HS-27A (cell line): ENCODE measurements at regions not wholly inside any gene's neighbourhood (a gene's known extent, or its start where the extent isn't known, plus 50 kb on each side); places are given as distances from the start of the nearest gene placed in this dataset.
"Not testable (repeated sequence)": the region's sequence is repeated elsewhere in the genome, so short reads cannot be mapped to it uniquely, and the experiment has no call there.

ENCODE experiments used
- DNase-seq: peaks from one replicate; pipeline ENCODE4 v3.0.0-alpha.2; 2012; ENCODE audit warnings: low read depth, missing footprints

DNA sequence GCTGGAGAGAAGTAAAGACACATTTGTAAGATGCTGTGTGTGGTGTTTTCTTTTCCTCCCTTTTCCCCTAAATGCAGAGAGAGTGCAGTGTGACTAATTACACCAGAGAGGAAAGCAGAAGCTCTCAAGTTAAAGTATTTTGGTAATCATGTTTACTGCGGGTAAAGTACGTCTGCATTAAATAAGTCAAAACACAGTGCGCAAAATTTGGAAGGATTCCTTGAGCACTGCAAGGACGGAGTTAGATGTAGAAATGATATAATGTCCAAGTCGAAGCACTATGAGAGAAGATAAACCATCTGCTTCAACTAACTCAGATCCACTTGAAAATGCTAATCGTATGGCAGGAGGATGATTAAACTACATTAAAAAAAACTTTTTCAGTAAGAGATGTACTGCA lies 766.5 kb downstream of the RNF144A start:
- DNase-seq, result no peak

DNA sequence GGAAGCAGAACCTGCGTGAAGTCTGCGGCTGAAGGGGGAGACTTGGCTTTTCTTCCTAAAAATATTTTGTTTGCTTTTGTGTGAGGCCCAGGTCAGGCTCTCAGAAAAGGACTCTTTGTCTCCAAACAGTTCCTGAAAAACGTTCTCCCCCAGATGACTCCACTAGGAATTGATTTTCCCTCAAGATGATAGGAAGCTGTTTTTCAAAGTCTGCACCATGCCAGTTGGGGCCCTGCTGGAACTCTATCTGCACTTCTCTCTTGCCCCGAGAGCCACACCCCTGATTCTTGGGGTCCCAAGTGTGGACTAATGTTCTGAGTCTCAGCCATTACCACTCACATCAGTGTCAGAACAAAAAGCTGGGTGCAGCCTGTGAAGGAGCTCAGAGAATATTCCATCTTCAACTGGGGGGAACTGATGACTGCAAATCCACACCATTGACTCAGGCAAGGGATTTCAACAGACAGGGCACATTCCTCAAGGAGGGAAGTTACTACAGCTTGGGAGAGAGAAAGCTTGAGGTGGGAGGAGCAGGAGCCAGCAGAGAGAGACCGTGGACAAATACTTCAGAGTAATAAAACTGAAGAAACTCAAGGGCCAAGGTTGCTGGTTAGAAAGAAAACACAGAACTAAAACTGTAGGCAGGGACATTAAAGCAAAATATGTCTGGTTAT lies 768.3 kb downstream of the RNF144A start:
- DNase-seq, result no peak

DNA sequence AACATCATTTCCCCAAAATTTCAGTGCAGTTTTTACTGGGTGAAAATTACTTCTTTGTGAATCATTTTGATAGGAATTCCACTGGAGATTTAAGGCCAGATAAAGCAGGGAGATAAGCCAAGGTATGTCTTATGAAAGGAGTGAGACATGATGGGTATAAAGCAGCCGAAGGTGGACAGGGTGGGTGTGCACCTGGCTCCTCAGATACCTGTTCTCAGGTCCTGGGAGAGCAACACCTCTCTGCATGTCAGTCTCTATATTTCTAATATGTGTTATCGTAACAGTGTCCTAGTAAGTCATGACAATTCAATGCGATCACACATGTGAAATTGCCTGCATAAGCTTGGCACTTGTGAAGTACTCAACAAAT lies 768.8 kb downstream of the RNF144A start:
- DNase-seq, result no peak

DNA sequence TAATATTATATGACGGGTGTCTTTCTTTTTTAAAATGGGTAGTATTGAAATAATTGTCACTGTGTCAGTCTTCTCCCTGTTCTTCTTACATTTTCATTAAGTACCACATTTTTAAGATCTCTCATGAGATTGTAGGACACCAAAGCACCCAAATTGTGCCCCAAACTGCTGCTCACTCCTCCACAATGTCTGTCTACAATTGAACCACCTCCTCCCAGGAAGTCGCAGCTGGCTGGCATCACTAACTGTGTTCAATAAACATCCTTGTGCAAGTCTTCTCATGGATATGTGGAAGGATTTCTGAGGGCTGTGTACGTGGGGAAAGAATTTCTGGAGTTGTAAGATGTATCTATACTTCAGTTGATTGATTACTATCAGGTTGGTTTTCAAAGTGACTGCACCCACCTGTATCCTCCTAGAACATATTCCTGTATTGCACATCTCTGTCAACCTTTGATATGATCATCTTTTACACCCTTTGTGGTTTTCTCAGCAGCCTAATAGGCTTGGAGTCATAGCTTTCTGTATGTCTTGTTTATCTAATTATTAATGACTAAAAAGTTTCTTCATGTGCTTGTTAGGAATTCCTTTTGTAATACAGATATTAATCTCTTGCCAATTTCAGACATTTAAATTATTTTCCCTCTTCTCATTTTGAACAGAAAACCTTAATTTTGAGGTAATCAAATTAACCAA lies 774.9 kb downstream of the RNF144A start:
- DNase-seq, result no peak

DNA sequence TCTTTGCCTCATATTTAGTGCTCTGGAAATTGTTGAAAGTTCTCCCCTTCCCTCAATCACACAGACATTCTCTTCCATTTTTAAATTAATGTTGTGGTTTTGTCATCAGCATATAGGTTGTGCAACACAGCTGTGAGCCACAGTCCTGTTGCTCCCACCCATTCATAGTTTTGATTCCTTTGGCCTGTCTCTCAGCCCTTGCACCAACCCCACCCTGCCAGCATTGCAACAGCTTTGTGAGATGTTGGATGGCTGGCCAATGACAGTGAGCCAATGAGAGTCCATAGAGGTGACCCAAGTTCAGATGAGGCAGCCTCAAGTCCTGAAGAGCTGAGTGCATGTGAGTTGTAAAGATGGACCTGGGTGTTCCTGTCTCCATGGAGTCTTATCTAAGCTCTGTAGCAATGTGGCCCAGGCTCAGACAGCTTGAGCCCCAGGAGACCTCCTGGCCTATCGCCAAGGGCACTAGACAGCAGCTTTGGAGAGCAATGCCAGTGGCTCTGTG lies 775.5 kb downstream of the RNF144A start:
- DNase-seq, result no peak

DNA sequence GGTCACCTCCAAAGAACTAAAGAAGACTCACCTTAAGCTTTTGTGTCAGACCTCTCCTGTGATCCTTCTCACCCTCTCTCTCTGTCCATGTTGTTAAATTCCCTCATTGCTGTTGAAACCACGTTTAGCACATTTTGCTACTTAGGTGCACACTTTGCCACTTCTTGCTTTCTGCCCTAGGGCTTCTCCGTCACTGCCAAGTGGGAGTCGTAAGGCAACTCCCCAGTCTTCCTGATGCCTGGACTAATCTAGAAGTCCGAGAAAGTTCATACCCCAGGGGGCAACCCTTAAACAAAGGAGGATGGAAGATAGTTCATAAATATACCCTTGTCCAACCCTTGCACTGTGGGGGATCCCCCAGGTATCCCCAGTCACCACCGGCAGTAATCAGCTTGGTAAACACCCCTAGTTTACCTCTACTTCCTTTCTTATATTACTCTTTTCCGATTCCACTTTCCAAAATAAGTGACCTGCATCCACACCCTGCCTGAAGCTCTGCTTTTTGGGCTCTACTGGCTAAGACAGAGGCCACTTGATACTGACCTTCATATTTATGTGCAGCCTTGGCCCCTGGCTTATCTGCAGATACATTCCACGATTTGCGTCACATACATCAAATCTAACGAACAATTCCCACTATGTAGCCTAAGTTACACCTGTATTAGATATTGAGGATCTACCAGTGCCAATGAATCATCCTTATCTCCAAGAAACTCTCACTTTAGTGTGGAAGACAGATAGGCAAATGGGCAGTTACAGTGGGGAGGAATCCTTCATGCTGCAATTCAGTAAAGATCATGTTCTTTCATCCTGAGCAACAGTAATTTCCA lies 776.2 kb downstream of the RNF144A start:
- no peak for DNase-seq

DNA sequence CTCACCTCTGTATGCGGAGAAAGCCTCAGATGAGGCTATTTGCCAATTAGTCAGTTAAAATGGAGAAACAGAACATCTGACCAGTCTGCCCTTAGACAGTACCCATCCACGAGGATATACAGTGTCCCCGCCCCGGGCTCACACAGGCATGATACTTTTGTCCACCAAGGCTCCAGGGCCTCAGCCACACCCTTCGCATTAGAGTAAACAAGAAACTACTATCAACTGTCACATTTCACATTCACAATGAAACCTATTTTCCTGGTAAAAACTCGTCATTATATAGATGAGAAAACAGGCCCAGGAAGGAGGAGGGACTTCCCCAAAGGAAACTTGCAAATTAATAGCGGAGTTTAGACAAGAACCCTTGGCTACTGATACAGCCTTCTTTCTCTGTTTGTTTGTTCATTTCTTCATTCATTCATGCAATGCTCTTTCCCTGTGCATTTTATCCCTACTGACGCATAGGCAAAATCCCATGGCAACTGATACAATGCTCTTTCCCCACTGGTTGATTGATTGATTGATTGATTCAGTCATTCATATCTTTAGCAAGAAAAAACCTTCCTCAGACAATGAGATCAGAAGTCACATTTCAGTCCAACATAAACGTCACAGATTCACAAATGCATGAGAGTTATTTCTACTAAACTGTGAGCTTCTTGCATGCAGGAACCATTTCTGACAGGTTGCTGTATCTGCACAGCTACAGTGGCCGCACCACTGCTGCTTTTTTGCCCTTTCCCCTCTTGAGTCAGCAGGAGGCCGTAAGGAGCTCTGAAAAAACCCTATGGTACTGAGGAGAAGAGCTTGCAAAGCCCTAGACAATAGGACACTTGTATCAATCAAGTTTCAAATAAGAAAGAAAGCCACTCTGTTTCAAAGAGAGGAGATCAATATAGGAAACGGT lies 777.1 kb downstream of the RNF144A start:
- DNase-seq, result no peak

DNA sequence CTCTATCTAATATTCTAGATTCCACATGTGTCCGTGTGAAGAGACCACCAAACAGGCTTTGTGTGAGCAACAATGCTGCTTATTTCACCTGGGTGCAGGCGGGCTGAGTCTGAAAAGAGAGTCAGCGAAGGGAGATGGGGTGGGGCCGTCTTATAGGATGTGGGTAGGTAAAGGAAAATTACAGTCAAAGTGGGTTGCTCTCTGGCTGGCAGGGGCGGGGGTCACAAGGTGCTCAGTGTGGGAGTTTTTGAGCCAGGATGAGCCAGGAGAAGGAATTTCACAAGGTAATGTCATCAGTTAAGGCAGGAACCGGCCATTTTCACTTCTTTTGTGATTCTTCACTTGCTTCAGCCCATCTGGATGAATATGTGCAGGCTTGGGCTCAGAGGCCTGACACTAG lies 779.3 kb downstream of the RNF144A start:
- not testable (repeated sequence) for DNase-seq

DNA sequence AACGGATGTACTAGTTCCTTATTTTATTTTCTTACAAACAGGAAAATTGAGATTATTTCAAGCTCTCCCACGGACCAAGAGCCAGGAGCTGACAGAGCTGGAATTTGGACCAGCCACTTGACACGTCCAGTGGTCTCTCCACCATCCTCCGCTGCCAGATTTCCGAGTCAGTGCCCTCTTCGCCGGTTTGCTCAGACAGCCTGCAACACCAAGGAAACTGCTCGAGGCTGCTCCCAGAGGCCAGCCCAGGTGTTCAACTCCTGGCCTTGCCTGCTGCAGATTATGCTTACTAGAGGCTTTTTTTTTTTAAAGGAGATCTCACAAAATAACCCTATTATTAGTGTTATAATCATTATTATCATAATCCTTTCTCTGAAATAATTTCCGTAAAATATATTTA lies 779.8 kb downstream of the RNF144A start:
- DNase-seq, result no peak

DNA sequence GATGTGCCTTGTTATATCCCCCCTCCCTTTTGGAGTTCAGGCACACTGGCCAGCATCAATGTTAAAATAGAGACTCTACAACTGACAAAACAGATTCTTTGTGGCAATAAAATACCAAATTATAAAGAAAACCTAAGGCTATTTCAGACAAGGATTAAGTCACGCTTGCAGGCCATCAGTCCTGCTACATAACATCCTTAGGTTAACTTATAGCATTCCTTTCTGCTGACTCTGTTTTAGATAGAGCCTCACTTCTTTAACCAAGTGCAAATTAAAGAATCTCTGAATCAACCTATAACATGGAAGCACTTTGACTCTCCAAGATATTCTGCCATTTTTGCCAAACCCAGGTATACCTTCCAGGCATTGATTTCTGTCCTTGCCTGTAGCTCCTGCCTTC lies 784.6 kb downstream of the RNF144A start:
- no peak for DNase-seq

DNA sequence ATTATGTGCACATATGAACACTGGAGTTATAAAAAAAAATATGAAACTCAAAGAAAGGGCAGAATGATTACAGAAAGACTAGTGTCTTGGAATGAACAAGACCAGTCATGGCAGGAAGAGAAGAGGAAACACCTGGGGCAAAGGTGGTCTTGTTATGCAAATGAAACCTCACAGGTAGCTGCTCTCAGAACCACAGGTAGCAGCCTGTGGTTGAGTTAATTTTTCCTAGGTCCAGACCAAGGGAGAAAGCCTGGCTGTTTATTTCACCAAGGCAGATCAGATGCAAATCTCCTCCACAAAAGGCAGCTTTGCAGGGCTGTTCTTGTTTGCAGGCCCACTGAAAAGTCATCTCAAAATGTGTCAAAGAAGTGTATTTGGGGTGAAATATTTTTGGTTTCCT lies 785.8 kb downstream of the RNF144A start:
- DNase-seq, result no peak

DNA sequence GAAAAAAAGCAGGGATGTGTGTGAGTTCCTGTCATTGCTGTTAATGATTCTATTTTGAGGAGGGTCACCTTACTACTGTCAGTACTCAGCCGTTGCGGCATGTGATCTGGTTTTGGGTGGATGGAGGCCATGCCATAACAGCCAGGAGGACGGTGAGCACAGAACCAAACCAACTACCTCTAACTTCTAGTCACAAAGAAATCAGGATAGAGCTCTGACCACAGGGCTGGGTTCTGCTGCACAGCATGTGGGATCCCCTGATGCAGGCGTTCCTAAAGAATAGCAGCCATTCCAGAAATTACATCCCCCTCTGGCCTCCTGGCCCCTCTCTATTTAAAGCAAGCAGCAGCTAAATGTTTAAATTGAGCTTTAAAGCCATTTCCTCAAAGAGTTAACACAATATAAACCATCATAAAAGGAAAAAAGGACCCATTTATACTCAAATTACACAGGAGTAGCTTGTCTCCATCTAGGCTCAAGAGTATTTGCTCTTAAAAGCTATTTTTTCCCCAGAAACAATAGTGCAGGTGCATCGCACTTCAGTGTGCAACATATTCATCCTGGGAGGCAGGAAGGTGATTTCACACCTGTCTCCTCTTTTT lies 786.4 kb downstream of the RNF144A start:
- DNase-seq, result no peak

DNA sequence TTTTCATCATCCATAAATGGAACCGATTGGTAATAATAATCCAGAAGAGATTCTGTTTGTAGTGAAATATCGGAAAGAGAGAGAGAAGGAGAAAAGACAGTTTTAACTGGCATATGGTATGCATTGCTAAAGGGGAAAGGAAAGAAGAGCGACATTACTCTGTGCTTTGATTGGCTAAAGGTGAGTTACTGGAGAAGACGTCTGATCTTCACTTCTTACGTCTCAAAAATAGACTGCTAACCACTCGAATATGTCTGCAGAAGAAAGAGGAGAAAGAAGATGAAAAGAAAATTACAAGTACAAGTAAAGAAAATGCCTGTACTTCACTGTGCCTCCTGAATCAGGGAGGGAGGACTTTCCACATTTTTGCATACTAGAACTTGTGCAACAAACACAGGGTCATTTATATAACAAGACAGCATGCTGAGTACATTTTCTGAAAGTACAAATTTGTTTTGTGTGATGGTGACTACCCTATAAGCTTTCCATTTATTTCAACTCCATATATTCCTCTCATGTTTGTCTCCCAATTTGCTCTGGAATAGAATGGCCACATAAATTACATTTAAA lies 787.2 kb downstream of the RNF144A start:
- DNase-seq, result no peak

DNA sequence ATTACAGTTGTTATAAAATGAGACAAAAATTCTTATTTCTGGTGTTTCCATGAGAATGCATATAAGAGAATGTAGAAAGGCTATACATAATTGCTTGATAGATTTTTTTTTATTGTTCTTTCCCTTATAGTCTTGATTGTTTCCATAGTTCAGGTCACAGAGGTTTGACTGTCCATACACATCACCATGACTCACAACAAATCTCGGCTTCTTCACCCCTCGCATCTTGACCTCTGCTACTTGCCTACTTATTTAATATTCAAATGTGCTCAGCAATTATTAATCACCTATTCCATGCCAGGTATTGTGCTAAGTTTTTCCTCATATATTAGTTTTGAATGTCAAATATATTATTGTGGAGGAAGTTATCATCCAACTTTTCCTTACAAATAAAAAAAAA lies 789.6 kb downstream of the RNF144A start:
- DNase-seq, result no peak

DNA sequence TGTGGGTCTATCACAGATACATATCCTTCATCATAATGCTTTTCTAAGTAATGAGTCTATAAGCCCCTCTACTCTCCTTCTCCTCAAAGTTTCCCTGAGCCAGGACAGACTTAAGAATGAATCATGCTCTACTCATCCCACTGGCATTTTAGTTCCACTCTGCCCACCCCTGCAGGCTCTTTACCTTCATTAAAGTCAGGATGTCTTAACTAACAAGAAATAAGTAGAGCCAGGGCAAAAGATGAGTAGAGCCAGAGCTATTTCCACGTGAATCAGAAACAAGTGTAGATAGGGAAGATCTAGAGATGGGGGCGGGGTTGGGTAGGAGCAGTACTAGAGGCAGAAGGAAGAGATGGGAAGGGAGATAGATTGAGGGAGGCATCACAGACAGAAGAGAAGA lies 790.5 kb downstream of the RNF144A start:
- no peak for DNase-seq

DNA sequence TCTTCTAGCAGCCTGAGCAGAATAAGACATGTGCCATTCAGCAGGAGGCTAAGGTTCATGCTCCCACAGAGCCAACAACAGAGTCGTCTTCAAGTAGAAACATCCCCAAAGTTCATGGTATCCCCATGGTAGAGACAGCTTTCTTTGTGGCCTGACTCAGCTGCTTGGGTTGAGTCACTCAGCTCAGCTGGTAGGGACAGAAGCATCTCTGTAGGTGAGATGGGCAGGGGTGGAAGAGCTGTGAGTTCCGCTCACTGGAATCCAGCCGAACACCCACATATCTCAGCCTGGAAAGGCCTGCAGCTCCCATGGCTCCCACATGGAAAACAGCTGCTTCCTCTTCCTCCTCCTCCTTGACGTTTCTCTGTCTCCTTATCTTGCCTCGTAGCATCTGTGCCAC lies 792.7 kb downstream of the RNF144A start:
- no peak for DNase-seq

DNA sequence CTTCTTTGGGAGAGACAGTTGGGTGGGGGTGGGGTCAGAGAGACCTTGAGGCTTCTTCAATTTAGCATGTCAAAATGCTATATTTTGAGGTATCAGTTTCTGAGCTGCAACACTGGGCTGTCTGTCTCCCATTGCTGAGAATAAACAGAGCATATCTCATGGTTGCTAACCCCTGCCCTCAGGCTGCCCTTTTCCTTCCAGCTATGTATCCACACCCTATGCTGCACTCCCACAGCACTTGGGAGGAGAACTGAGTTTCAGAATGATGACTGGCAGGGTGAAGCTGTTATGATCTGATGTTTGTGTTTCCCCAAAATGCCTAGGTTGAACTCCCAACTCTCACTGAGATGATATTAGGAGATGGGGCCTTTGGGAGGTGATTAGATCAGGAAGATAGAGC lies 794.0 kb downstream of the RNF144A start:
- no peak for DNase-seq

DNA sequence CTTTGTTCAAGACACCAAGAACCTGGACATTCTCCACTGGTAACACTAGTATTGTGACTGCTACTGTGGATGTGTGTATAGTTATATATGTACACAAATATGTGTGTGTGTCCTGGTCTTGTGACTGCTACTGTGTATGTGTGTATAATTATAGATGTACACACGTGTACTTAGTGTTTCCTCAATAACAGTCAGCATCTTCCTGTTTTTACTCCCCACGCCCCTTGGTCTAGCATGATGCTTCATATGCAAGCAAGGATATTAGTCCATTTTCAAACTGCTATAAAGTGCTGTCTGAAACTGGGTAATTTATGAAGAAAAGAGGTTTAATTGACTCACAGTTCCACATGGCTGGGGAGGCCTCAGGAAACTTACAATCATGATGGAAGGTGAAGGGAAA lies 802.7 kb downstream of the RNF144A start:
- DNase-seq, result no peak

DNA sequence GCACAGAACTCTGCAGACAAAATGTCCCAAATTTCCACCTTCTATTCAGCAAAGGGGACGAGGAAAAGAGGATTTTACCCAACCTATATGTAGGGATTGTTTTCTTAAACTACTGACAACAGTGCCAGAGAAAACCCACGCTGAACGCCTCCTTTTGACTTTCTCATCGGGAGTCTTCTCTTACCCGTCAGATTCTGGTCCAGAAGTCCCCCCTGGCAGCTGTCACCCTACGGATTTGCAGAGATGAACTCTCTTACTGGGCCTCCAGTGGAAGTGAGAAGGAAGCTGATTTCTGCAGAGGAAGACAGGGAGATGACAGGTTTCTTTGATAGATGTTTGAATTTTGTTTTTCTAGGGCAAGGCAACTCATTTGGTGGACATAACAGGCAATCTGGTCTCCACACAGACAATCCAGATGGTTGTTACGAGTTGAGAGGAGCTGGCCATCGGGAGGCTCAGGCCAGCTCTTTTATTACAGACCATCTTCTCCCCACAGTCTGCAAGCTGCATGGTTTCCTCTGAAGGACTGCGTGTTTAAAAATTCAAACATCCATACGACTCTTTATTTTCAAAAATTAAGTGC lies 804.3 kb downstream of the RNF144A start:
- DNase-seq, result no peak

DNA sequence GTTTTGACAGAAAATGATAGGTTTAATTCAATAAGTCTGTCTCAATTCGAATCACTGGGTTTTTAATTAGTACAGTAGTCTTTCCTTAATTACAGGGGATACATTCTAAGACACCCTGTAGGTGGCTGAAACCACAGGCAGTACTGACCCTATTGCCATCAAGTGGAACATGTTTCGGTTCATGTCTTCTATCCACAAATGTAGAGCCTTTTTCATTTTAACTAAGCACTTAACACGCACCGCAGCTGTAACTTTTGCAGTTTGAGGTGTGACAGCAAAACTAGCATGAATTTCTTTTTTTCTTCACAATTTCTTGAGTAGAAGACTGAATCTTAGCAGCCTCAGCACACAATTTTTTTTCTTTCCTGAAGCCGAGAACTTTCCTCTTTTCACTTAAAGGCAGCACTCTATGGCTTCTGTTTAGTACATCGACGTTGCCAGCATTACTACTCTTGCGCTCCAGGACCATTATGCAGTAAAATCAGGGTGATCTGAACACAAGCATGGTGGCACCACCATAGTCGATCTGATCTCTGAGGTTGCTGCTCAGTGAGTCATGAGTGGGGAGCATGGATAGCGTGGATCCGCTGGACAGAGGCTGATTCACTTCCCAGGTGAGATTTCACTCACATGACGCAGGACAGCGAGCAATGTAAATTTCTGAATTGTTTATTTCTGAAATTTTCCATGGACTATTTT lies 805.1 kb downstream of the RNF144A start:
- no peak for DNase-seq
